Mammary epithelial cell (primary cell): ENCODE measurements at regions not wholly inside any gene's neighbourhood (a gene's known extent, or its start where the extent isn't known, plus 50 kb on each side); places are given as distances from the start of the nearest gene placed in this dataset.

Experiments used
- EZH2 ChIP-seq: IDR thresholded peaks from 2 replicates; pipeline ENCODE4 v1.6.1; 2012; ENCODE audit warnings: low read length, inconsistent platforms, borderline replicate concordance
- TF ChIP-seq, protein P1 (sequence below), 2 donors: IDR thresholded peaks in 1 of 2; conservative IDR thresholded peaks in 1 of 2; 2 replicates each; pipeline ENCODE4 v1.5.1; 2011 to 2012; ENCODE audit warnings: inconsistent platforms in 2 of 2, low read length in 2 of 2, mild to moderate bottlenecking in 2 of 2, control low read depth in 1 of 2, low read depth in 1 of 2; ENCODE audit not compliant: insufficient read depth in 1 of 2; ENCODE audit errors: extremely low read depth in 1 of 2

DNA sequence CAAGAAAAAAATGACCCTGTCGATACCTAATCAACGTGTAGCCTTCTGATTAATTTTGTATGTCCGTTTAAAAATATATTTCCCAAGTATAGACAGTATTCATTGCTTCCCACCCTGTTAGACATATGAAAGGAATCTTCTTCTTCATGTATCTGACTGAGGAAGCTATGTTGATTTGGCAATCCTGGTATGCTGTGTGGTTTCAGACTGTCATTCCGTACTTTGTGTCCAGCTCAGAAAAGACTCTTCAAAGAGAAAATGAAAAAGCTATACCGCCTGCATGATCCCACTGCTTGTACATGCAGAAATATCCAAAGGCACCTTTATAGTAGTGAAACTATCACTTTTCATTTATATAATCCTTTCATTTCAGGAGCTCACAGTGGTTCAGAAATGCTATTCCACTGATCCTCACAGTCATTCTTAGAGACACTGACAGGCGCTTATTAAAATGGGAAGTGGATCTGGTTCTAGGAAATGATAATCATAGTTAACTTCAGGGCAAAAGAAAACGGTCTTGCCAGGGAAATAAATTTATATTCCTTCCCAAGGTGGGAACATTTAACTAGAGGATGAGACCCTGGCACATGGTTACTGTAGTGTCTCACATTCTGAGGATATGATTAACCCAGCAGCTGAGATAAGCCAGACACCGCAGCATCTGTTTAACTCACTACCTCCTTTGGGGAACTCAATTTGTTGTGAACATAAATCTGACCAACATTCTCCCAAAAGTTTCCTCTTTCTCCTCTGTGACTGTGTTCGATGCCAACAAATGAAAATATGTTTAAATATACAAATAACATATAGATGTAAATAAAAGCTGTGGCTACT is 599.2 kb upstream of the LUZP2 start:
- TF ChIP-seq, protein P1, sequence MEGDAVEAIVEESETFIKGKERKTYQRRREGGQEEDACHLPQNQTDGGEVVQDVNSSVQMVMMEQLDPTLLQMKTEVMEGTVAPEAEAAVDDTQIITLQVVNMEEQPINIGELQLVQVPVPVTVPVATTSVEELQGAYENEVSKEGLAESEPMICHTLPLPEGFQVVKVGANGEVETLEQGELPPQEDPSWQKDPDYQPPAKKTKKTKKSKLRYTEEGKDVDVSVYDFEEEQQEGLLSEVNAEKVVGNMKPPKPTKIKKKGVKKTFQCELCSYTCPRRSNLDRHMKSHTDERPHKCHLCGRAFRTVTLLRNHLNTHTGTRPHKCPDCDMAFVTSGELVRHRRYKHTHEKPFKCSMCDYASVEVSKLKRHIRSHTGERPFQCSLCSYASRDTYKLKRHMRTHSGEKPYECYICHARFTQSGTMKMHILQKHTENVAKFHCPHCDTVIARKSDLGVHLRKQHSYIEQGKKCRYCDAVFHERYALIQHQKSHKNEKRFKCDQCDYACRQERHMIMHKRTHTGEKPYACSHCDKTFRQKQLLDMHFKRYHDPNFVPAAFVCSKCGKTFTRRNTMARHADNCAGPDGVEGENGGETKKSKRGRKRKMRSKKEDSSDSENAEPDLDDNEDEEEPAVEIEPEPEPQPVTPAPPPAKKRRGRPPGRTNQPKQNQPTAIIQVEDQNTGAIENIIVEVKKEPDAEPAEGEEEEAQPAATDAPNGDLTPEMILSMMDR (conservative IDR thresholded peaks at IDR 0.05 in 1 of 2, IDR thresholded peaks at IDR 0.05 in 1 of 2; ENCODE audit: extremely low read depth in 1 of 2, insufficient read depth in 1 of 2, low read depth in 1 of 2, low read length in 2 of 2) = no peak
- no peak for TF ChIP-seq EZH2
